OCI-LY7 (cell line): ENCODE measurements at regions not wholly inside any gene's neighbourhood (a gene's known extent, or its start where the extent isn't known, plus 50 kb on each side); places are given as distances from the start of the nearest gene placed in this dataset.

Experiments
- BruUV-seq: library from RNA; stranded (reverse); fragments of 400-500 nt; replicated peaks from 2 replicates; lab custom pipeline; 2021; lab: Mats Ljungman, UMichigan
- CTCF ChIA-PET: fragments of 300-600 bp; sonication (Branson Sonifier 250); formaldehyde crosslinking; loops from one replicate; lab custom pipeline; 2022; ENCODE audit warnings: antibody characterized with exemption; ENCODE audit not compliant: unreplicated experiment; lab: Charles Lee
- POLR2A ChIA-PET: fragments of 300-600 bp; sonication (Branson Sonifier 250); formaldehyde crosslinking; loops from one replicate; lab custom pipeline; 2022; ENCODE audit warnings: antibody characterized with exemption; lab: Charles Lee
- DNase-seq: peaks from one replicate; pipeline ENCODE4 v3.0.0-alpha.2; 2015; ENCODE audit warnings: low spot score
- H2AFZ ChIP-seq: fragments of 200-600 bp; sonication (generic), shearing (Covaris generic); 2 replicates; pipeline ENCODE4 v1.6.1; 2014; ENCODE audit warnings: mild to moderate bottlenecking, antibody characterized with exemption, low read length, moderate library complexity
- H3K27ac ChIP-seq: fragments of 200-600 bp; sonication (generic); 2 replicates; pipeline ENCODE4 v1.5.1; 2014; ENCODE audit warnings: mixed run types, low read depth, mild to moderate bottlenecking, moderate library complexity, low read length, inconsistent platforms; ENCODE audit not compliant: poor library complexity, severe bottlenecking
- H3K36me3 ChIP-seq: fragments of 200-600 bp; sonication (generic); 2 replicates; pipeline ENCODE4 v1.6.1; 2014; ENCODE audit warnings: mild to moderate bottlenecking, antibody characterized with exemption, low read length, moderate library complexity, mixed read lengths; ENCODE audit not compliant: insufficient read depth
- H3K4me1 ChIP-seq: fragments of 200-600 bp; sonication (generic); 2 replicates; pipeline ENCODE4 v1.5.1; 2014; ENCODE audit warnings: mild to moderate bottlenecking, low read length; ENCODE audit not compliant: insufficient read depth, poor library complexity, severe bottlenecking
- H3K4me2 ChIP-seq: fragments of 200-600 bp; sonication (generic); 2 replicates; pipeline ENCODE4 v1.6.1; 2014; ENCODE audit warnings: mild to moderate bottlenecking, low read length
- H3K4me3 ChIP-seq: fragments of 200-600 bp; sonication (generic); 2 replicates; pipeline ENCODE4 v1.5.1; 2014; ENCODE audit warnings: mild to moderate bottlenecking, low read depth, low read length; ENCODE audit not compliant: poor library complexity, severe bottlenecking
- H3K79me2 ChIP-seq: fragments of 200-600 bp; sonication (generic); 2 replicates; pipeline ENCODE4 v1.6.1; 2016; ENCODE audit warnings: low read depth, mild to moderate bottlenecking, low read length, moderate library complexity, mixed read lengths; ENCODE audit not compliant: insufficient read depth
- H3K9me2 ChIP-seq: fragments of 200-600 bp; sonication (generic); 2 replicates; pipeline ENCODE4 v1.6.1; 2016; ENCODE audit warnings: mild to moderate bottlenecking, low read length, mixed read lengths; ENCODE audit not compliant: insufficient read depth
- H3K9me3 ChIP-seq: fragments of 200-600 bp; sonication (generic); 2 replicates; pipeline ENCODE4 v1.6.1; 2014; ENCODE audit warnings: mild to moderate bottlenecking, mixed run types, low read length, mixed read lengths
- H4K20me1 ChIP-seq: fragments of 200-600 bp; sonication (generic); 2 replicates; pipeline ENCODE4 v1.6.1; 2014; ENCODE audit warnings: mild to moderate bottlenecking, antibody characterized with exemption, low read length, moderate library complexity, mixed read lengths; ENCODE audit not compliant: insufficient read depth
- EZH2phosphoT487 ChIP-seq: fragments of 200-600 bp; sonication (generic); IDR thresholded peaks from 2 replicates; pipeline ENCODE4 v1.6.1; 2018; ENCODE audit warnings: low read depth, borderline replicate concordance, mild to moderate bottlenecking, mixed run types, antibody characterized with exemption, low read length, moderate library complexity, mixed read lengths
- intact Hi-C: fragments of 100-400 bp; cut with micrococcal nuclease; formaldehyde crosslinking; loops from one replicate; pipeline ENCODE4 v1.10.0; 2022; ENCODE audit not compliant: unreplicated experiment
- TF ChIP-seq, protein P1 (sequence below): fragments of 200-600 bp; sonication (generic); conservative IDR thresholded peaks from 2 replicates; pipeline ENCODE4 v1.5.1; 2014; ENCODE audit warnings: mild to moderate bottlenecking, antibody characterized with exemption, low read length, moderate library complexity, mixed read lengths

DNA sequence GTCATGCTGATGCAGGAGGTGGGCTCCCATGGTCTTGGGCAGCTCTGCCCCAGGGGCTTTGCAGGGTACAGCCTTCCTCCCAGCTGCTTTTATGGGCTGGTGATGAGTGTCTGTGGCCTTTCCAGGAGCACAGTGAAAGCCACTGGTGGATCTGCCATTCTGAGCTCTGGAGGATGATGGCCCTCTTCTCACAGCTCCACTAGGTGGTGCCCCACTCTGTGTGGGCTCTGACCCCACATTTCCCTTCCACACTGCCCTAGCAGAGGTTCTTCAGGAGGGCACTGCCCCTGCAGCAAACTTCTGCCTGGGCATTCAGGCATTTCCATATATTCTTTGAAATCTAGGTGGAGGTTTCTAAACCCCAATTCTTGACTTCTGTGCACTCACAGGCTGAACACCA, 1188.6 kb downstream of the MRPL39 start:
- intact Hi-C loops: no loop called here
- no peak overlapping the region for H3K4me2 ChIP-seq
- H3K27ac ChIP-seq: no peak overlapping the region
- BruUV-seq: no TSS peak
- no peaks in the 10 kb centered on the region for H3K4me1 ChIP-seq
- H2AFZ ChIP-seq: no peak overlapping the region
- H3K9me3 ChIP-seq: peaks cover 29% of the 10 kb centered on the region; the same call in 1 of the 2 replicates
- ChIA-PET CTCF (no interaction called here), POLR2A (no interaction called here)
- H3K9me2 ChIP-seq: no peaks in the 10 kb centered on the region
- DNase-seq: no peak
- no peak overlapping the region for H3K4me3 ChIP-seq
- H3K79me2 ChIP-seq: no peaks in the 10 kb centered on the region
- no peak for TF ChIP-seq EZH2phosphoT487
- TF ChIP-seq, protein P1, sequence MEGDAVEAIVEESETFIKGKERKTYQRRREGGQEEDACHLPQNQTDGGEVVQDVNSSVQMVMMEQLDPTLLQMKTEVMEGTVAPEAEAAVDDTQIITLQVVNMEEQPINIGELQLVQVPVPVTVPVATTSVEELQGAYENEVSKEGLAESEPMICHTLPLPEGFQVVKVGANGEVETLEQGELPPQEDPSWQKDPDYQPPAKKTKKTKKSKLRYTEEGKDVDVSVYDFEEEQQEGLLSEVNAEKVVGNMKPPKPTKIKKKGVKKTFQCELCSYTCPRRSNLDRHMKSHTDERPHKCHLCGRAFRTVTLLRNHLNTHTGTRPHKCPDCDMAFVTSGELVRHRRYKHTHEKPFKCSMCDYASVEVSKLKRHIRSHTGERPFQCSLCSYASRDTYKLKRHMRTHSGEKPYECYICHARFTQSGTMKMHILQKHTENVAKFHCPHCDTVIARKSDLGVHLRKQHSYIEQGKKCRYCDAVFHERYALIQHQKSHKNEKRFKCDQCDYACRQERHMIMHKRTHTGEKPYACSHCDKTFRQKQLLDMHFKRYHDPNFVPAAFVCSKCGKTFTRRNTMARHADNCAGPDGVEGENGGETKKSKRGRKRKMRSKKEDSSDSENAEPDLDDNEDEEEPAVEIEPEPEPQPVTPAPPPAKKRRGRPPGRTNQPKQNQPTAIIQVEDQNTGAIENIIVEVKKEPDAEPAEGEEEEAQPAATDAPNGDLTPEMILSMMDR: no peak
- no peaks in the 10 kb centered on the region for H4K20me1 ChIP-seq
- H3K36me3 ChIP-seq: no peaks in the 10 kb centered on the region

DNA sequence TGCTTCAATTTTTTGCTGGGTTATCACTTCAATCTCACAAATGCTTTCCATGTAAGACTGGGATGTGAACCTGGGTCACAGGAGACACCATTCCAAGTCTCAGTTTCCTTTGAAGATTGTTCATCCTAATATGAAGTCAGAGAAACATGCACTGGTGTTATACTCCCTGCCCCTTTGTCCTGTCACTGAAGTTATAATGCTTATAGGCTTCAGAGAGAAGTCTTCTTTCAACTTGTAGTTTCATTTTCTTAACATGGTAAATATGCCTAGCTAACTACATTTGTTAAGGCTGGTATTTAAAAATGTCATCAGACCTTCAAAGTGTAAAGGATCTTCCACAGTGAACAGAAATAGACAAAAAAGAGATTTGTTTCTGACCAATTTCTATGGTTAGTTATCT, 1195.9 kb downstream of the MRPL39 start:
- H2AFZ ChIP-seq: no peak overlapping the region
- no peak for TF ChIP-seq EZH2phosphoT487
- TF ChIP-seq, protein P1: no peak
- H3K9me3 ChIP-seq: peaks cover 10% of the 10 kb centered on the region; the same call in 1 of the 2 replicates
- H4K20me1 ChIP-seq: no peaks in the 10 kb centered on the region
- no peaks in the 10 kb centered on the region for H3K4me1 ChIP-seq
- no TSS peak for BruUV-seq
- no peaks in the 10 kb centered on the region for H3K9me2 ChIP-seq
- CTCF ChIA-PET: no interaction called here
- no peak overlapping the region for H3K27ac ChIP-seq
- intact Hi-C loops: no loop called here
- H3K79me2 ChIP-seq: no peaks in the 10 kb centered on the region
- no peak overlapping the region for H3K4me2 ChIP-seq
- H3K4me3 ChIP-seq: no peak overlapping the region
- no peak for DNase-seq
- POLR2A ChIA-PET: no interaction called here
- H3K36me3 ChIP-seq: no peaks in the 10 kb centered on the region

DNA sequence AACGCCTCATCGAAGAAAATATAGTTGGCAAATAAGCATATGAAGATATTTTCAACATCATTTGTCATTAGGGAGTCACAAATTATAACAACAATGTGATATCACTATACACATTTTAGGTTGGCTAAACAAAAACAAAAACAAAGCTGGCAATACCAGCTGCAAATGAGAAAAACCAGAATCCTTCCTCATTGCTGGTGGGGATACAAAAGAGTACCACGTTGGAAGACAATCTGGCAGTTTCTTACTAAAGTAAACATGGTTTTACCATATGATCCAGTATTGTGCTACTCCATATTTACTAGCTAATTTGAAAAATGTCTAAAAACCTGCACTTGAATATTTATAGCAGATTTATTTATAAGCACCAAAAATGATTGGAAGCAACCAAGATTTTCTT, 1204.1 kb downstream of the MRPL39 start:
- Histone ChIP-seq H4K20me1 (no peaks in the 10 kb centered on the region), H3K9me3 (peaks cover 24% of the 10 kb centered on the region), H3K4me1 (no peaks in the 10 kb centered on the region), H3K79me2 (no peaks in the 10 kb centered on the region), H3K27ac (no peak overlapping the region), H3K36me3 (no peaks in the 10 kb centered on the region), H3K9me2 (no peaks in the 10 kb centered on the region), H2AFZ (no peak overlapping the region), H3K4me3 (no peak overlapping the region), H3K4me2 (no peak overlapping the region)
- no peak for TF ChIP-seq EZH2phosphoT487
- TF ChIP-seq, protein P1: no peak
- intact Hi-C loops: no loop called here
- no peak for DNase-seq
- CTCF ChIA-PET: no interaction called here
- POLR2A ChIA-PET: no interaction called here
- BruUV-seq: no TSS peak
